MCF 10A (cell line): ENCODE measurements at regions not wholly inside any gene's neighbourhood (a gene's known extent, or its start where the extent isn't known, plus 50 kb on each side); places are given as distances from the start of the nearest gene placed in this dataset.

Source experiments
- BruUV-seq: library from RNA; stranded (reverse); fragments of 400-500 nt; replicated peaks from 2 replicates; lab custom pipeline; 2021; lab: Mats Ljungman, UMichigan
- CTCF ChIA-PET: fragments of 300-600 bp; sonication (Branson Sonifier 250); formaldehyde crosslinking; extraction: SDS; loops from one replicate; lab custom pipeline; 2021; ENCODE audit warnings: antibody characterized with exemption, inconsistent platforms; lab: Yijun Ruan, JAX
- POLR2A ChIA-PET: fragments of 300-600, 350-650 bp; sonication (Branson Sonifier 250); formaldehyde crosslinking; extraction: SDS; loops from one replicate; lab custom pipeline; 2020; ENCODE audit warnings: antibody characterized with exemption, inconsistent platforms; lab: Yijun Ruan, JAX
- DNase-seq: peaks from one replicate; pipeline ENCODE4 v3.0.0-alpha.2; 2018; ENCODE audit not compliant: unreplicated experiment
- H3K27ac Mint-ChIP-seq: one replicate; pipeline ENCODE4 v1.8.0; 2022; ENCODE audit warnings: mild to moderate bottlenecking, low read depth, mixed read lengths; ENCODE audit not compliant: unreplicated experiment
- H3K27me3 Mint-ChIP-seq: one replicate; pipeline ENCODE4 v1.8.0; 2022; ENCODE audit warnings: mixed read lengths; ENCODE audit not compliant: insufficient read depth, unreplicated experiment
- H3K36me3 Mint-ChIP-seq: one replicate; pipeline ENCODE4 v1.8.0; 2022; ENCODE audit warnings: mild to moderate bottlenecking, moderate library complexity, mixed read lengths; ENCODE audit not compliant: insufficient read depth, unreplicated experiment
- H3K4me1 Mint-ChIP-seq: one replicate; pipeline ENCODE4 v1.8.0; 2022; ENCODE audit warnings: mixed read lengths; ENCODE audit not compliant: insufficient read depth, unreplicated experiment
- H3K4me3 Mint-ChIP-seq: one replicate; pipeline ENCODE4 v1.8.0; 2022; ENCODE audit warnings: mild to moderate bottlenecking, moderate library complexity, mixed read lengths; ENCODE audit not compliant: unreplicated experiment
- H3K9me3 Mint-ChIP-seq: one replicate; pipeline ENCODE4 v1.8.0; 2022; ENCODE audit warnings: mixed read lengths; ENCODE audit not compliant: unreplicated experiment
- intact Hi-C: fragments of 100-400 bp; cut with micrococcal nuclease; formaldehyde crosslinking; loops from 2 replicates; pipeline ENCODE4 v1.14.1; 2022
- TF ChIP-seq, protein P1 (sequence below): fragments of 200-600 bp; IDR thresholded peaks from one replicate; pipeline ENCODE4 v1.8.0; 2022; ENCODE audit warnings: antibody characterized with exemption, mild to moderate bottlenecking; ENCODE audit not compliant: unreplicated experiment

DNA sequence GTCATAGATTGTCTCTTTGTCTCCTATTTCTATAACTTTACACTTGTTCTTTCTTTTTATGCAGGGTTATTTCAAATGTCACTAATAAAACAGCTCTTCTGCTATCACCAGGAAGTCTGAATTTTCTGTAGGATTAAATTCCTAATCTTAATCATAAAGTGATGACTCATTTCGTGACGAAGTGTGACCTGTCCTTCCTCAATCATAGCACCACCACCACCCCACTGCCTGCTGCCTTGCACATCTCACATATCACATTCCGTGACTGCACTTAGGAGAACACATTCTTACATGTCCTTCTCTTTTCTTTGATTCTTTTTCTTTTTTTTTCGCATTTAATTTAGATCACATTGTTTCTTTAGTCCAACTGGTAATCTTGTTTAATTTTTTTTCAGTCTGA, 57.7 kb upstream of the UGT2B7 start:
- BruUV-seq, result no TSS peak
- Mint-ChIP-seq H3K36me3 (no peaks in the 10 kb centered on the region), H3K4me3 (no peak overlapping the region), H3K27ac (no peak overlapping the region), H3K27me3 (no peaks in the 10 kb centered on the region), H3K4me1 (peaks cover 6% of the 10 kb centered on the region), H3K9me3 (peaks cover 17% of the 10 kb centered on the region)
- TF ChIP-seq, protein P1, sequence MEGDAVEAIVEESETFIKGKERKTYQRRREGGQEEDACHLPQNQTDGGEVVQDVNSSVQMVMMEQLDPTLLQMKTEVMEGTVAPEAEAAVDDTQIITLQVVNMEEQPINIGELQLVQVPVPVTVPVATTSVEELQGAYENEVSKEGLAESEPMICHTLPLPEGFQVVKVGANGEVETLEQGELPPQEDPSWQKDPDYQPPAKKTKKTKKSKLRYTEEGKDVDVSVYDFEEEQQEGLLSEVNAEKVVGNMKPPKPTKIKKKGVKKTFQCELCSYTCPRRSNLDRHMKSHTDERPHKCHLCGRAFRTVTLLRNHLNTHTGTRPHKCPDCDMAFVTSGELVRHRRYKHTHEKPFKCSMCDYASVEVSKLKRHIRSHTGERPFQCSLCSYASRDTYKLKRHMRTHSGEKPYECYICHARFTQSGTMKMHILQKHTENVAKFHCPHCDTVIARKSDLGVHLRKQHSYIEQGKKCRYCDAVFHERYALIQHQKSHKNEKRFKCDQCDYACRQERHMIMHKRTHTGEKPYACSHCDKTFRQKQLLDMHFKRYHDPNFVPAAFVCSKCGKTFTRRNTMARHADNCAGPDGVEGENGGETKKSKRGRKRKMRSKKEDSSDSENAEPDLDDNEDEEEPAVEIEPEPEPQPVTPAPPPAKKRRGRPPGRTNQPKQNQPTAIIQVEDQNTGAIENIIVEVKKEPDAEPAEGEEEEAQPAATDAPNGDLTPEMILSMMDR, result no peak
- peak; percentile 31 for DNase-seq
- ChIA-PET CTCF (interaction anchor here (0.5 kb wide), 2 partner anchors 137 to 145 kb away, joined by 3 read pairs; no protein-coding TSS in a partner anchor), POLR2A (no interaction called here)
- intact Hi-C loops, result no loop called here

DNA sequence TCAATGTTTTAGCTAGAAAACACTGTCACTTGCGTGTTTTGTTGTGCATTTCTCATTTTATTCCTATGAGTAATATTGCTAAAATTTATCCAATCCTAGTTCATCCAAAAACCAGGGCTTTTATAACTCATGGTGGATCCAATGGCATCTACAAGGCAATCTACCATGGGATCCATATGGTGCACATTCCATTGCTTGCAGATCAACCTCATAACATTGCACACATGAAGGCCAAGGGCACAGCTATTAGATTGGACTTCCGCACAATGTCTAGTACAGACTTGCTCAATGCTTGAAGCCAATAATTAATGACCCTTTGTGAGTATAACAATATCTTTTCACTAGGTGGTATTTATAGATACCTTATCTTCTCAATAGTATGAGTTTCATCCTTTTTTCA, 57.2 kb upstream of the UGT2B7 start:
- no peak overlapping the region for H3K27ac Mint-ChIP-seq

DNA sequence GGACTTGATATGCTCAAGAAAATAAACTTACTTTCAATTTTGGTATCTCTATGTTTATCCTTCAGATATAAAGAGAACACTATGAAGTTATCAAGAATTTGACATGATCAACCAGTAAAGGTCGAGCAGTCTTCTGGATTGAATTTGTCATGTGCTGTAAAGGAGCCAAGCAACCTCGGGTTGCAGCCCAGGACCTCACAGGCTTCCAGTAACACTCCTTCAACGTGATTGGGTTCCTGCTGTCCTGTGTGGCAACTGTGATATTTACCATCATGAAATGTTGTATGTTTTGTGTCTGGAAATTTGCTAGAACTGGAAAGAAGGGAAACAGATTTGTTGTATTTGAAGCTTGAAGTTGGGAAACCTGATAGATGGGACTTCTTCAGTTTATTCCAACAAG, 52.0 kb upstream of the UGT2B7 start:
- CTCF ChIA-PET, result no interaction called here
- intact Hi-C loops, result no loop called here
- no peaks in the 10 kb centered on the region for H3K27me3 Mint-ChIP-seq
- no peak overlapping the region for H3K4me3 Mint-ChIP-seq
- TF ChIP-seq, protein P1, result no peak
- H3K27ac Mint-ChIP-seq, result no peak overlapping the region
- DNase-seq, result no peak
- H3K4me1 Mint-ChIP-seq, result no peaks in the 10 kb centered on the region
- H3K36me3 Mint-ChIP-seq, result no peaks in the 10 kb centered on the region
- peaks cover 5% of the 10 kb centered on the region for H3K9me3 Mint-ChIP-seq
- POLR2A ChIA-PET, result no interaction called here
- BruUV-seq, result no TSS peak

More for the DNA sequence above, 57.2 kb upstream of the UGT2B7 start:
- no TSS peak for BruUV-seq
- Mint-ChIP-seq H3K27me3 (no peaks in the 10 kb centered on the region), H3K4me3 (no peak overlapping the region), H3K4me1 (peaks cover 6% of the 10 kb centered on the region), H3K9me3 (peaks cover 17% of the 10 kb centered on the region), H3K36me3 (no peaks in the 10 kb centered on the region)
- no peak for DNase-seq
- TF ChIP-seq, protein P1, result no peak
- intact Hi-C loops, result no loop called here
- POLR2A ChIA-PET, result no interaction called here
- CTCF ChIA-PET, result no interaction called here
